ENCODE measurements at regions not wholly inside any gene's neighbourhood (a gene's known extent, or its start where the extent isn't known, plus 50 kb on each side); places are given as distances from the start of the nearest gene placed in this dataset.

DNA sequence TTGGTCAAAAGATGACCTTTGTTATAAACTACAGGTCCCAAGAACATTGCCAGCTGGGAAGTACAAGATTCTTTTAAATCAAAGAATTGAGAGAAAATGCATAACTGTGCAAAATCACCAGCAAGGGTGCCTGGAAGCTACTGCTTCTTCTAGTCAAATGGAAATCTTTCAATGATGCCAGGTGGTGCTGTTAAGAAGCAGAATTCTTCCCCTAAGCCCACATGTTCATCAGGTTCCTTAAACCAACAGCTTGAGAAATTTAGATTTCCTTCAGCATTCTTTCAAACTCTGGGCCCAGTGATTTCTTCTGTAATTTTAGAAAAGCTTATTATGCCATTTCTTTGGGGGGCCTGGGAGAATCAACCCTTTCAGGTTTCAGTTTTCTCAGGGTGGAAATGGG lies 207.8 kb upstream of the WSCD1 start:
- no peak overlapping the region for H3K4ac ChIP-seq (ENCODE audit: low read depth, low read length)
- no peak overlapping the region for H2AFZ ChIP-seq (ENCODE audit: low read length)
- H3K4me1 ChIP-seq (ENCODE audit: insufficient read depth, low read length), result peaks cover 3% of the 10 kb centered on the region
- no peak overlapping the region for H2BK120ac ChIP-seq (ENCODE audit: low read depth, low read length, poor library complexity, severe bottlenecking)
- no peak overlapping the region for H2BK12ac ChIP-seq (ENCODE audit: insufficient read length, low read depth, low read length)
- TF ChIP-seq, protein P1, sequence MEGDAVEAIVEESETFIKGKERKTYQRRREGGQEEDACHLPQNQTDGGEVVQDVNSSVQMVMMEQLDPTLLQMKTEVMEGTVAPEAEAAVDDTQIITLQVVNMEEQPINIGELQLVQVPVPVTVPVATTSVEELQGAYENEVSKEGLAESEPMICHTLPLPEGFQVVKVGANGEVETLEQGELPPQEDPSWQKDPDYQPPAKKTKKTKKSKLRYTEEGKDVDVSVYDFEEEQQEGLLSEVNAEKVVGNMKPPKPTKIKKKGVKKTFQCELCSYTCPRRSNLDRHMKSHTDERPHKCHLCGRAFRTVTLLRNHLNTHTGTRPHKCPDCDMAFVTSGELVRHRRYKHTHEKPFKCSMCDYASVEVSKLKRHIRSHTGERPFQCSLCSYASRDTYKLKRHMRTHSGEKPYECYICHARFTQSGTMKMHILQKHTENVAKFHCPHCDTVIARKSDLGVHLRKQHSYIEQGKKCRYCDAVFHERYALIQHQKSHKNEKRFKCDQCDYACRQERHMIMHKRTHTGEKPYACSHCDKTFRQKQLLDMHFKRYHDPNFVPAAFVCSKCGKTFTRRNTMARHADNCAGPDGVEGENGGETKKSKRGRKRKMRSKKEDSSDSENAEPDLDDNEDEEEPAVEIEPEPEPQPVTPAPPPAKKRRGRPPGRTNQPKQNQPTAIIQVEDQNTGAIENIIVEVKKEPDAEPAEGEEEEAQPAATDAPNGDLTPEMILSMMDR (conservative IDR thresholded peaks at IDR 0.05), result no peak
- H3K79me2 ChIP-seq (ENCODE audit: insufficient read depth, low read length), result no peaks in the 10 kb centered on the region
- no peak overlapping the region for H3K4me3 Mint-ChIP-seq
- no peak overlapping the region for H3K4me2 ChIP-seq (ENCODE audit: insufficient read depth, insufficient read length, low read length)
- H3K9ac ChIP-seq (ENCODE audit: extremely low read depth, insufficient read length, low read length), result no peak overlapping the region
- no peaks in the 10 kb centered on the region; the same call in none of the 2 replicates for H3K27me3 Mint-ChIP-seq (ENCODE audit: low read depth)
- no peak overlapping the region for H3T11ph ChIP-seq (ENCODE audit: low read length)
- H4K91ac ChIP-seq (ENCODE audit: insufficient read length, low read depth, low read length), result no peak overlapping the region
- no peak overlapping the region for H3K27ac Mint-ChIP-seq
- no peak overlapping the region for H4K8ac ChIP-seq (replicated peaks; ENCODE audit: insufficient read length, low read depth, low read length)
- H3K4me1 Mint-ChIP-seq, result peaks cover 9 to 17% of the 10 kb centered on the region in 2 experiments
- H3K9me3 ChIP-seq (ENCODE audit: control insufficient read depth, low read depth, low read length), result no peaks in the 10 kb centered on the region
- no peaks in the 10 kb centered on the region for H3K27me3 ChIP-seq (ENCODE audit: insufficient read depth, low read length)
- DNase-seq, result peak; percentile 3
- H3K14ac ChIP-seq (ENCODE audit: insufficient read depth, low read length), result no peak overlapping the region
- no peak overlapping the region for H2BK20ac ChIP-seq (ENCODE audit: low read depth, low read length, poor library complexity, severe bottlenecking)
- no peak overlapping the region for H2BK15ac ChIP-seq (ENCODE audit: low read depth, low read length)
- H3K56ac ChIP-seq (ENCODE audit: insufficient read length, low read depth, low read length), result no peak overlapping the region
- H3K23me2 ChIP-seq (ENCODE audit: insufficient read length, low read depth, low read length, poor library complexity, severe bottlenecking), result no peaks in the 10 kb centered on the region
- H4K5ac ChIP-seq (ENCODE audit: insufficient read length, low read depth, low read length), result no peak overlapping the region
- no peaks in the 10 kb centered on the region for H4K20me1 ChIP-seq (ENCODE audit: control insufficient read depth, insufficient read depth, insufficient read length)
- no peaks in the 10 kb centered on the region for H3K36me3 Mint-ChIP-seq (ENCODE audit: insufficient read depth in 1 of 3, low read depth in 3 of 3)
- H3K23ac ChIP-seq (ENCODE audit: insufficient read length, low read depth, low read length), result no peak overlapping the region
- no peaks in the 10 kb centered on the region for H3K9me3 Mint-ChIP-seq
- no peak overlapping the region for H2AK5ac ChIP-seq (ENCODE audit: insufficient read length, low read length)
- H2BK5ac ChIP-seq (ENCODE audit: insufficient read length, low read length), result no peak overlapping the region
- H3K18ac ChIP-seq (ENCODE audit: insufficient read length, low read depth, low read length), result no peak overlapping the region
- no peak overlapping the region for H3K27ac ChIP-seq (ENCODE audit: insufficient read length, low read depth, low read length)
- H3K79me1 ChIP-seq (ENCODE audit: insufficient read depth, low read depth, low read length, poor library complexity, severe bottlenecking), result no peaks in the 10 kb centered on the region
